HG03045 (cell line): ENCODE measurements at regions not wholly inside any gene's neighbourhood (a gene's known extent, or its start where the extent isn't known, plus 50 kb on each side); places are given as distances from the start of the nearest gene placed in this dataset.
"Not testable (repeated sequence)": the region's sequence is repeated elsewhere in the genome, so short reads cannot be mapped to it uniquely, and the experiment has no call there.

Experiments
- ATAC-seq: cut with Tn5 transposase; IDR thresholded peaks from one replicate; pipeline ENCODE4 v1.9.1; 2021; ENCODE audit warnings: mild to moderate bottlenecking, moderate library complexity; ENCODE audit not compliant: unreplicated experiment

GRCh38 chr13:53266757-53267156 is 238.1 kb downstream of the OLFM4 start:
- no peak for ATAC-seq

- ATAC-seq: no peak
Measured at GRCh38 chr13:53269634-53270033, 241.0 kb downstream of the OLFM4 start.

DNA sequence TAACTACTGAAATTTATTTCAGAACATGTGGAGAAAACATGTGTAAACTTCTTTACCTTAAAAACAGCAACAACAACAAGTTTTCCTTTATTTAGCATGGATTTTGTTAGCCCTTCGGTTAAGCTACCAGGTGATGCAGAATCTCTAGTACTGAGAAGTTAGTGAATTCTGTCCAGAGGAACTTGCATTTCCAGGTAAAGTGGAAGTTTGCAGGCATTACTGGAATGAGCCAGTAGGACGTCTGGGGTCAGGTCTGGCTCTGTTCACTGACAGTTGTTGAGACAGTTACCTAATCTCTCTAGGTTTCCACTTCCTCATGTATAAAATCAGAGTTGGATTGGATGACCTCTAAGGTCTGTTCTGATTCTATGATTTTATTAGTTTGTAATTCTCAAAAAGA is 244.3 kb downstream of the OLFM4 start:
- no peak for ATAC-seq

DNA sequence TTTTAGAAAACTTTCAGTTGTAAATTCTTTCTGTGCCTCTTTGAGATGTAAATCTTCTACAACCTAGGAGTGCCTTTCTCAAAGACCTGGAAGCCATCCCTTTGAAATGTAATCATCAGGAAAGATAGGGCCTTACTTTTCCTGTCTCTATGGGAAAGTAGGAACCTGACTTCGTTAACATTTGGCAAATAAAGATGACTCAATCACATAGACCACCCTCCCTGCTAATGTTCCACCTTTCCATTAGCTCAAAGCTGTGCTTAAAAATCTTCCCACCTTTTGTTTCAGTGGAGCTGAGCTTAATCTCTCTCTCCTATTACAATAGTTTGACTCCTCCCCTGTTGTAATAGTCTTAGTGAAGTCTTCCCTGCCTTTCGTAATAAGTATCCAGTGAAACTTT is 247.7 kb downstream of the OLFM4 start:
- ATAC-seq: no peak

- no peak for ATAC-seq
Measured at GRCh38 chr13:53281677-53282076, 253.1 kb downstream of the OLFM4 start.

- no peak for ATAC-seq
Measured at GRCh38 chr13:53285896-53286430, 257.4 kb downstream of the OLFM4 start.

DNA sequence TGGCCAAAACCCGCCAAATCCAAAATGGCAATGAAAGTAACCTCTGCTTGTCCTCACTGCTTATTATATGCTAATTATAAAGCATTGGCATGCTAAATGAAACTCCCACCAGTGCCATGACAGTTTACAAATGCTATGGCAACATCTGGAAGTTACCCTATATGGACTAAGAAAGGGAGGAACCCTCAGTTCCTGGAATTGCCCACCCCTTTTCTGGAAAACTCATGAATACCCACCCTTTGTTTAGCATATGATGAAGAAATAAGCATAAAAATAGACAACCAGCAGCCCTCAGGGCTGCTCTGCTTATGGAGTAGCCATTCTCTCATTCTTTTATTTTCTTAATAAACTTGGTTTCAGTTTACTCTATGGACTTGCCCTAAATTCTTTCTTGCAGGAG is 269.8 kb downstream of the OLFM4 start:
- no peak for ATAC-seq

DNA sequence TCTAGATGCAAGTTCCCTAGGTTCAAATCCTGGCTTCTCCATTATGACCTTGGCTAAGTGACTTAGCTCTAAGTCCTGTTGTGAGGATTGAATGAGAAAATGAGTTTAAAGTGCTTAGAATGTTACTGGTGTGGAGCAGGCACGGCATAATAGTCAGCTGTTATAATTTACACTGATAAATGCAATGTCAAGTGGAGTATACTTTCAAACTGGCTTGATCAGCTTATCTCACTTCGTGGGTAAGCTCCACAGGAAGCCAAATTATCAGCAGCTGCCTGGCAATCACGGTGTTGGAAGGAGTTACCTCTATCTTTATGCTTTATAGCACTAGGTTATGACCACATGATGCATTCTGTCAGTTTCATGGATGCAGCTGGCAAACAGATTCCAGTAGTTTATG is 272.8 kb downstream of the OLFM4 start:
- no peak for ATAC-seq

- ATAC-seq: not testable (repeated sequence)
Measured at GRCh38 chr13:53305419-53305818, 276.8 kb downstream of the OLFM4 start.

- no peak for ATAC-seq
Measured at GRCh38 chr13:53310786-53311185, 282.2 kb downstream of the OLFM4 start.

DNA sequence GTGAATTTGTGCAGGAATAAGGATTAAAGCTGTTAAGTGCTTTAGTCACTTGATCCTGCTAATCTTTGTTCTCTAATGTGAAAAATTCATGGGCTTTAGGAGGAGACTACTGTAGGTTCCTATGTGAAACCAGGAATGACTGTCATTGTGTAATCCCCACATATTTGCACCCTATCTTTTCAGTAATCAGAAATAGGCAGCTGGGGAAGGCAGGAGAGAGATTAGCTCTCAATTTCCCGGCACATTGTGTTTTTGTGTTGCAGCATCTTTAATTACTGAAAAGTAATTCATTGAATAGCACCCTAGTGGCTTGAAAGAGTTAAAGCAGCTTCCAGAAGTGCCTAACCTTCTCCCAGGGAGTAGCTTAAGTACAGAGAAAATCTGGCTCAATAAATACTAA is 282.9 kb downstream of the OLFM4 start:
- ATAC-seq: no peak

- ATAC-seq: no peak
Measured at GRCh38 chr13:53321296-53321801, 292.7 kb downstream of the OLFM4 start.

DNA sequence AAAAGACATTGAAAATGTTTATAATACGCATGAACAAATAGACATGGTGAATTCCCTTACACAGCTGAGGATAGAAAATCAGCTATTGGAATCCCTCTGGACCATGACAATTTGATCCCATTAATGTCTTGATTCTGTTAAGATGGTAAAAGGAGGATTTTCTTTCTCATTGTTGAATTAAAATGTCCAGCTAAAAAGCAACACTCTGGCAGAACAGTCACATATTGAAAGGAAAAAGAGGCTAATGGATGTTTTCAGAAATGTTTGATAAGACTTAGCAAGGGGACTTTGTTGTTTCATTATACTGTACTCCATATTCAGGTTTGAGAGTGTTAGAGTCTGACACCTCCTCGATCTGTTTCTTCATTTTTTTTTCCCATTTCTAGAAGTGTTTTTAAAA is 296.0 kb downstream of the OLFM4 start:
- ATAC-seq: no peak

DNA sequence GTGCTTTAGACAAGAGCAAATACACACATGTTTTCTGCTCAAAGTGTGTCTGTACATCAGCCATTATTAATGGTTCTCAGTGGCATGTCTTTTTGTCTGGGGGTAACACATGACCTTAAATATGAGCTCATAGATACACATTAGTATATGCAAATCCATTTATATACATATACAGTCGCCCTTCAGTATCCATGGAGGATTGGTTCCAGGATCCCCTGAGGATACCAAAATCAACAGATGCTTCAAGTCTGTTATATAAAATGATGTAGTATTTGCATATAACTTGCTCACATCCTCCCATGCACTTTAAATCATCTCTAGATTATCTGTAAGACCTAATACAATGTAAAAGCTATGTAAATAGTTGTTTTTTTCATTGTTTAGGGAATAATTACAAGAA is 298.1 kb downstream of the OLFM4 start:
- no peak for ATAC-seq

GRCh38 chr13:53327680-53328315 is 299.2 kb downstream of the OLFM4 start:
- no peak for ATAC-seq

DNA sequence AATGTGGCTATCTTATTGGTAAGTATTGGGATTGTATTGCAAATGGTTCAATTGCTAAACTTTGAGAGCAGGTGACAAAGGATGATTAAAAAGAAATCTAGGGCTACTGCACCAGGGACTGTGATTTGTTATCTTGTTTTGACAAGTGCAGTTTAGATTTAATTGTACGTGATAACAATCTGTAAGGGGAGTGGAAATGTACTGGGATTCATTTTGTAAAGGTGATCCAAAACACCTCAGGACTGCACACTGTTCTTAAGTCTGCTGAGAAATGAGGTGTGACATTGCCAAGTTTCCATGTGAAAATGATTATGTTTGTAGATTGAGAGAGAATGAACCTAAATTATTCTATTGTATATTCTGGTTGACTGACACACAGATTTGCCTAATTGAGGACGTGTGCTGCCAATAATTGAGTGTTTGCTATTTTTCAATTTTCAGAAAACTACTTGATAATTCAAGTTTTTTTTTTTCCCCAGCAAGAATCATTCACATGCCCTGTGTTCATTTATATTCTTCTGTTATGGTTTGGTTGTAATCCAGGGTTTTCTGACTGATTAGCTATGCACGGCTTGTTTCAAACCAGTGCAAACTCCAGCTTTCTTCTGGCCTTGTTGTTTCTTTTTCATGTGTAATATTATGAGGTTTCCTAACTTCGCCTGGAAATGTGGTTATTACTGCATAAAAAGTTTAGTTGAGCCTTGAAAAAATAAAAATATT is 308.0 kb downstream of the OLFM4 start:
- ATAC-seq: no peak

GRCh38 chr13:53338760-53339159 is 310.1 kb downstream of the OLFM4 start:
- no peak for ATAC-seq

DNA sequence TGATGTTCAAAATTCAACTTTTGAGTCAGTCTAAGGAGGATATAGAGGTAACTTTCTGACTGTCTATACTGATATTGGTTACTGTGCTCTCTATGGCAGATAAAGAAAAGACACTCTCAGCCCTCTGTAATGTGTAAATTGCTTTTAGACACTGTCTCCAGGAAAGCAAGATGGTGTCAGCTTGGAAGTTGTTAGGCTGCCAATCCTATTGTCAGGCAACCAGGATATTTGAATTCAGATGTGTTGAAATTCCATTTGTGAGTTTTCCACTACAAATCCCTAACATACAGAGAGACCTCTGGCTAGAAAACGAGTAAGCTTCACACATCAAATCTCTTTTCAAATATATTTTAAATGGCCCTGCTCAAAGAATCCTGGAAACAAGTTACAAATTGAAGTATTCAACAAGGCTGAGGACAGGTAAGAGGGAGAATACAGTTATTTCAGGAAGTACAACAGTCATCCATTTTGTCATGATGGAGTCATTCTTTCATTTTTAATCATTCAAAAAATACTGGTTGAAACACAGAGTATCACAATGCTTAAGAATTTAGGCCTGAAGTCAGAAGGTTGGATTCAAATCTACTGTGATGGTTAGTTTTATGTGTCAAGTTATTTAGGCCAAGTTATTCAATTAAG is 312.0 kb downstream of the OLFM4 start:
- no peak for ATAC-seq

DNA sequence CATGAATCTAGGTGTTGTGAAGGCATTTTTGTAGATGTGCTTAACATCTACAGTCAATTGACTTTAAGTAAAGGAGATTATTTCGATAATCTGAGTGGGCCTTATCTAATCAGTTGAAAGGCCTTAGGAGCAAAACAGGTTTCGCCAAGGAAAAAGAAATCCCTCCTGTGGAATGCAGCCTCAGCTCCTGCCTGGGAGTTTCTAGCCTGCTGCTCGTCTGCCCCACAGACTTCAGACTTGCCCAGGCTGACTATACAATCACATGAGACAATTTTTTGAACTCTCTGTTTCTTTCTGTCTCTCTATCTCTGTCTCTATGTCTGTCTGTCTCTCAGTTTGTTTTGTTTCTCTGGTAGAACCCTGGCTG is 312.5 kb downstream of the OLFM4 start:
- no peak for ATAC-seq

DNA sequence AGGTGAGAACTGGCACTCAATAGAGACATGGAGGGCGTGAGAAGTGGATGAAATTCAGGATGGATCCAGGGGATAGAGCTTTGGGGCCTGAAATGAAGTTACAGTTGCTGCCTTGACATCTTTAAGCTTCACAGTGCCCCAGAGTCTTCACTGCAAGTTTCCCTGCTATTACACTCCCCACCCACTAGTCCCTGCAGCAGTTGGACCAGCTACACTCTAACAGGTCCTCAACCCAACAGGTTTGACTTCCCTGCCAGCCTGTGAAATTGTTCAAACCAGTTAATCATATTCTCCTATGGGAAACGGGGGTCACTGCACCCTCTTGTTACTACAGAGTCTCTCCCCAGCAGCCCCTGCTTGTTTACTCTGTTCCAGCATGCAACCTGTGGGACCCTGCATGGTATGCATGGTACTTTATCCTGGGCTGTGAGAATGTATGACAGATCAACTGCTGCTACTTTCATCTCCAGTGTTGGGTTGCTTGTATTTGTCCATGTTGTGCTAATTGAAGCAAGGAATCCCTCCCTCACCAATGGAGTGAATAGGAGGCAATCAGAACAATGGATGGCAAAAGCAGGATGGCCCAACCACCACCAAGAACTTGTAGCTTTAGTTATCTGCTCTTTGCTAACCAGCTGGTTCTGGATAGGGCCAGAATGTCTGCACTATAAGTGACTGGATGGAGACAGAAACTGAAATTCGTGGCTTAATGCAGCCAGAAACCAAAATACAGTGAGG is 314.2 kb downstream of the OLFM4 start:
- ATAC-seq: no peak

- ATAC-seq: no peak
Measured at GRCh38 chr13:53343361-53343744, 314.7 kb downstream of the OLFM4 start.
